Mesenchymal stem cell (in vitro differentiated cells and primary cell): ENCODE measurements at regions not wholly inside any gene's neighbourhood (a gene's known extent, or its start where the extent isn't known, plus 50 kb on each side); places are given as distances from the start of the nearest gene placed in this dataset.

ENCODE experiments used
- DNase-seq: peaks from one replicate; pipeline ENCODE4 v3.0.0-alpha.2; 2013
- H2AFZ ChIP-seq: one replicate; pipeline ENCODE4 v1.6.1; 2013; ENCODE audit warnings: low read depth, mild to moderate bottlenecking, control low read depth, inconsistent platforms, low read length, moderate library complexity
- H2AK5ac ChIP-seq: 2 replicates; pipeline ENCODE4 v1.6.1; 2013; ENCODE audit warnings: low read length, moderate library complexity, mild to moderate bottlenecking, inconsistent platforms; ENCODE audit not compliant: severe bottlenecking
- H2BK120ac ChIP-seq: one replicate; pipeline ENCODE4 v1.6.1; 2013; ENCODE audit warnings: low read depth, mild to moderate bottlenecking, inconsistent platforms, low read length, moderate library complexity
- H2BK12ac ChIP-seq, 2 experiments: one replicate each; pipeline ENCODE4 v1.6.1; 2013; ENCODE audit warnings: inconsistent platforms in 2 of 2, low read length in 2 of 2, mild to moderate bottlenecking in 2 of 2, moderate library complexity in 2 of 2, control low read depth in 1 of 2
- H2BK15ac ChIP-seq: one replicate; pipeline ENCODE4 v1.6.1; 2013; ENCODE audit warnings: mild to moderate bottlenecking, low read depth, inconsistent platforms; ENCODE audit not compliant: poor library complexity, severe bottlenecking
- H2BK5ac ChIP-seq: 2 replicates; pipeline ENCODE4 v1.6.1; 2013; ENCODE audit warnings: low read depth, mild to moderate bottlenecking, low read length, control low read depth, inconsistent platforms; ENCODE audit not compliant: poor library complexity, severe bottlenecking
- H3K14ac ChIP-seq, 2 experiments: one replicate each; pipeline ENCODE4 v1.6.1; 2013; ENCODE audit warnings: inconsistent platforms in 2 of 2, low read length in 2 of 2, control low read depth in 1 of 2, mild to moderate bottlenecking in 1 of 2, moderate library complexity in 1 of 2
- H3K18ac ChIP-seq, 2 experiments: one replicate each; pipeline ENCODE4 v1.6.1; 2013; ENCODE audit warnings: inconsistent platforms in 2 of 2, low read length in 2 of 2, control low read depth in 1 of 2, low read depth in 1 of 2, mild to moderate bottlenecking in 1 of 2
- H3K23ac ChIP-seq, 2 experiments: one replicate each; pipeline ENCODE4 v1.6.1; 2013; ENCODE audit warnings: inconsistent platforms in 2 of 2, low read length in 2 of 2, mild to moderate bottlenecking in 2 of 2, moderate library complexity in 2 of 2, control low read depth in 1 of 2
- H3K27ac ChIP-seq: 2 replicates; pipeline ENCODE4 v1.5.1; 2013; ENCODE audit warnings: mild to moderate bottlenecking, moderate library complexity, low read length, control low read depth, inconsistent platforms; ENCODE audit not compliant: poor library complexity, severe bottlenecking
- H3K27me3 ChIP-seq, 2 experiments: 2 replicates each; pipeline versions ENCODE4 v1.6.1 to v1.7.0; 2013; ENCODE audit warnings: low read length in 2 of 2, mild to moderate bottlenecking in 2 of 2, moderate library complexity in 2 of 2, control low read depth in 1 of 2, inconsistent platforms in 1 of 2; ENCODE audit not compliant: control insufficient read depth in 1 of 2, insufficient read depth in 1 of 2
- H3K36me3 ChIP-seq, 2 experiments: 2 replicates each; pipeline versions ENCODE4 v1.6.1 to v1.7.0; 2013; ENCODE audit warnings: low read length in 2 of 2, control low read depth in 1 of 2, inconsistent platforms in 1 of 2, low read depth in 1 of 2, mild to moderate bottlenecking in 1 of 2; ENCODE audit not compliant: insufficient read depth in 2 of 2, control insufficient read depth in 1 of 2
- H3K4ac ChIP-seq, 2 experiments: one replicate each; pipeline ENCODE4 v1.6.1; 2013; ENCODE audit warnings: inconsistent platforms in 2 of 2, low read length in 2 of 2, mild to moderate bottlenecking in 2 of 2, moderate library complexity in 2 of 2, control low read depth in 1 of 2, low read depth in 1 of 2
- H3K4me1 ChIP-seq: 2 replicates; pipeline ENCODE4 v1.6.1; 2013; ENCODE audit warnings: low read depth, low read length, control low read depth; ENCODE audit not compliant: control insufficient read depth, insufficient read depth
- H3K4me2 ChIP-seq: 2 replicates; pipeline ENCODE4 v1.6.1; 2013; ENCODE audit warnings: low read length, mild to moderate bottlenecking, inconsistent platforms; ENCODE audit not compliant: poor library complexity, severe bottlenecking
- H3K4me3 ChIP-seq, 2 experiments: 2 replicates each; pipeline versions ENCODE4 v1.5.1 to v1.7.0; 2013; ENCODE audit warnings: low read length in 2 of 2, mild to moderate bottlenecking in 2 of 2, control low read depth in 1 of 2, low read depth in 1 of 2; ENCODE audit not compliant: insufficient read depth in 1 of 2
- H3K79me1 ChIP-seq: replicated peaks from 2 replicates; pipeline ENCODE4 v1.6.1; 2013; ENCODE audit warnings: mild to moderate bottlenecking, control low read depth, low read length, inconsistent platforms; ENCODE audit not compliant: poor library complexity, severe bottlenecking
- H3K9ac ChIP-seq: 2 replicates; pipeline ENCODE4 v1.7.0; 2013; ENCODE audit warnings: mild to moderate bottlenecking, low read length, moderate library complexity
- H3K9me3 ChIP-seq: 2 replicates; pipeline ENCODE4 v1.7.0; 2013; ENCODE audit warnings: mild to moderate bottlenecking, low read length; ENCODE audit not compliant: control insufficient read depth
- H4K8ac ChIP-seq: one replicate; pipeline ENCODE4 v1.6.1; 2013; ENCODE audit warnings: inconsistent platforms, mild to moderate bottlenecking, low read length, moderate library complexity
- H4K91ac ChIP-seq: one replicate; pipeline ENCODE4 v1.6.1; 2013; ENCODE audit warnings: mild to moderate bottlenecking, low read length, inconsistent platforms
- whole genome bisulfite sequencing: methylation state at CpG from one replicate; pipeline ENCODE4 v1.1.7; 2013; ENCODE audit warnings: mixed read lengths; 5-methylcytosine and 5-hydroxymethylcytosine counted together

DNA sequence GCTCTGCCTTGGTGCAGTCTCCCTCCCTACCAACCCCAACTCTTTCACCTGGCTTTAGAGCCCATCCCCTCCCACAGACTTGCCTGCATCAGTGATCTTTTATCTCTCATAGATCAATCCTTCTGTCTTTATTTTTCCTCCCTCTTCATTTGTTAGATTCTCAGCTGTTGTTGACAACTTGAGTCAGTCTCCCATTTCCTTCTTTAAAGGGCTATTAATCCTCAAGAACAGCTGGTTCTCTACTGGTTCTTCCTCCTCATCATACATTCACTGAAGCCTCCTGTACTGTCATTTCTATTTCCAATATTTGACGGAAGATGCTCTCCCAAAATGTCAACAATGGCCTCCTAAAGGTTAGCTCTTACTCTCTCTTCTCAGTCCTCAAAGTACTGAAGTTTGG, 408.2 kb downstream of the TBC1D4 start:
- no peak overlapping the region for H4K8ac ChIP-seq
- H3K18ac ChIP-seq, result no peak overlapping the region
- no peak overlapping the region for H2AFZ ChIP-seq
- H3K4me1 ChIP-seq, result no peaks in the 10 kb centered on the region
- no peak overlapping the region for H3K14ac ChIP-seq
- DNase-seq, result no peak
- H3K79me1 ChIP-seq, result no peaks in the 10 kb centered on the region
- no peak overlapping the region for H3K4me3 ChIP-seq
- H3K27ac ChIP-seq, result no peak overlapping the region
- H3K9me3 ChIP-seq, result no peaks in the 10 kb centered on the region
- H3K23ac ChIP-seq, result no peak overlapping the region
- no peak overlapping the region for H2BK120ac ChIP-seq
- WGBS, result 96% methylated on average over 1 of the region's 1 CpG
- no peak overlapping the region for H2AK5ac ChIP-seq
- no peak overlapping the region for H4K91ac ChIP-seq
- no peaks in the 10 kb centered on the region for H3K27me3 ChIP-seq
- no peak overlapping the region for H3K4me2 ChIP-seq
- no peak overlapping the region for H3K4ac ChIP-seq
- no peak overlapping the region for H3K9ac ChIP-seq
- no peak overlapping the region for H2BK5ac ChIP-seq
- H3K36me3 ChIP-seq, result no peaks in the 10 kb centered on the region
- H2BK15ac ChIP-seq, result no peak overlapping the region
- H2BK12ac ChIP-seq, result no peak overlapping the region

DNA sequence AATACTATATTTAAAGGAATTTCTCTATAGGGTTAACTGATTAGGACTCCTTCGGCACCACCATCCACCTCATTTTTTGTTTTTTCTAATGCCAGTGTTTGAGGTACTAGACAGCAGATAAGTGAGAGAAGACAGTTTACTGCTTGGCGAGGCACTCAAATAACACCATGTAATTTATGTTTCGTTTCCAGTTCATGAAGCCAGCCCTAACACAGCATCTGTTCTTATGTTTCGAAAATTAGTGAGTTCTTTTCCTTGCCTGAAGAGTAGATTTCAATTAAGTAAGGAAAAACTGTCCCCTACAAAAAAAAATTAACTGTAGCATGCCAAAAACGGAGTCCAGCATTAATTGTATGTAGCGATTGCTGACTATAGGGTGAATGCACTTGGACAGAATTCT, 409.1 kb downstream of the TBC1D4 start:
- no peaks in the 10 kb centered on the region for H3K27me3 ChIP-seq
- no peak overlapping the region for H4K8ac ChIP-seq
- no peak overlapping the region for H2AFZ ChIP-seq
- no peak overlapping the region for H2AK5ac ChIP-seq
- no peak overlapping the region for H3K27ac ChIP-seq
- H3K14ac ChIP-seq, result no peak overlapping the region
- H4K91ac ChIP-seq, result no peak overlapping the region
- H3K4me1 ChIP-seq, result no peaks in the 10 kb centered on the region
- 78% methylated on average over 3 of the region's 6 CpGs for WGBS
- H3K4me3 ChIP-seq, result no peak overlapping the region
- no peak overlapping the region for H2BK12ac ChIP-seq
- no peak overlapping the region for H2BK15ac ChIP-seq
- no peak overlapping the region for H2BK120ac ChIP-seq
- H3K79me1 ChIP-seq, result no peaks in the 10 kb centered on the region
- no peak overlapping the region for H3K4me2 ChIP-seq
- no peak for DNase-seq
- no peaks in the 10 kb centered on the region for H3K36me3 ChIP-seq
- H3K4ac ChIP-seq, result no peak overlapping the region
- no peak overlapping the region for H2BK5ac ChIP-seq
- no peak overlapping the region for H3K18ac ChIP-seq
- H3K9me3 ChIP-seq, result no peaks in the 10 kb centered on the region
- no peak overlapping the region for H3K23ac ChIP-seq
- H3K9ac ChIP-seq, result no peak overlapping the region

DNA sequence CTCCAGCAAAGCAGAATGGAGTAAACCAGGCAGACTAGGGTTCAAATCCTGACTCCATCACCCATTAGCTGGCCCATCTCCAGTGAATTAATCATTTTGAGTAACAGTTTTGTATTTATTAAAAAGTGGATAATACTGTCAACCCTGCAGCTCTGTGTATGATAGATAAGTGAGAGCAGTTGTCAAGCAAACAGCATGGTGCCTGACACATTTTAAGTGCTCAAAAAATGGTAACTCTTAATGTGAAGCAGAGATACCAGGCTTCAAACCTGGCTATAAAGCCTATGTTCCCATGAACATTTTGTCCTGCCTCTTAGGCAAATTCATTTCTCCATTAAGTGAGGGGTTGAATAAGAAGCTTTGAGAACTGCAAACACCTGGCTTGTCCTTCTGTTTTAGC, 409.6 kb downstream of the TBC1D4 start:
- Histone ChIP-seq H3K27me3 (no peaks in the 10 kb centered on the region), H2BK5ac (no peak overlapping the region), H2AK5ac (no peak overlapping the region), H3K9me3 (no peaks in the 10 kb centered on the region), H3K4ac (no peak overlapping the region), H3K4me1 (no peaks in the 10 kb centered on the region), H3K23ac (no peak overlapping the region), H3K18ac (no peak overlapping the region), H3K27ac (no peak overlapping the region), H3K4me2 (no peak overlapping the region), H3K36me3 (no peaks in the 10 kb centered on the region), H2AFZ (no peak overlapping the region), H3K4me3 (no peak overlapping the region), H3K79me1 (no peaks in the 10 kb centered on the region), H4K8ac (no peak overlapping the region), H2BK15ac (no peak overlapping the region), H3K14ac (no peak overlapping the region), H3K9ac (no peak overlapping the region), H4K91ac (no peak overlapping the region), H2BK120ac (no peak overlapping the region), H2BK12ac (no peak overlapping the region)
- DNase-seq, result no peak

DNA sequence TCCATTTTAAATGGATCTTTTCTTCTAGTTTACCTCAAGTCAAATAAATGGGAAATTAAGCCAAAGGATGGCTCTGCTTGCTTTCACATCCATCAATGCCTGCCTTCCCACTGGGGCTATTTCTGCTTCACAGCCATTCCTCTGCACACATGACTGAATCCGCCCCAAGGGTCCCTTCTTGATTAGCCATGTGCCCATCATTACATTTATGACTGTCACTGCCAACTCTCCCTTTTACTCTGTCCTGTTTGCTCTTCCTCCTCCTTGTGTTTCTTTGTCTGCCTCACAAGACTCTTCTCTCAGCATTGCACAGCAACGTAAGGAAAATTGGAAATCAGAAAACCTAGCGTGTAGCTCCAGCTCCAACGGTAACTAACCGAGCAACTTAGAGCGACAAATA, 410.2 kb downstream of the TBC1D4 start:
- Histone ChIP-seq H4K8ac (no peak overlapping the region), H3K36me3 (no peaks in the 10 kb centered on the region), H3K9me3 (no peaks in the 10 kb centered on the region), H3K4me3 (no peak overlapping the region), H2AK5ac (no peak overlapping the region), H3K14ac (no peak overlapping the region), H2BK15ac (no peak overlapping the region), H3K27me3 (no peaks in the 10 kb centered on the region), H3K23ac (no peak overlapping the region), H2BK12ac (no peak overlapping the region), H3K79me1 (no peaks in the 10 kb centered on the region), H3K27ac (no peak overlapping the region), H2BK120ac (no peak overlapping the region), H3K4me1 (no peaks in the 10 kb centered on the region), H3K4me2 (no peak overlapping the region), H3K9ac (no peak overlapping the region), H2BK5ac (no peak overlapping the region), H2AFZ (no peak overlapping the region), H3K18ac (no peak overlapping the region), H3K4ac (no peak overlapping the region), H4K91ac (no peak overlapping the region)
- WGBS, result 85% methylated on average over 5 of the region's 6 CpGs
- no peak for DNase-seq
